ENCODE measurements at regions not wholly inside any gene's neighbourhood (a gene's known extent, or its start where the extent isn't known, plus 50 kb on each side); places are given as distances from the start of the nearest gene placed in this dataset.
"Not testable (repeated sequence)": the region's sequence is repeated elsewhere in the genome, so short reads cannot be mapped to it uniquely, and the experiment has no call there.

DNA sequence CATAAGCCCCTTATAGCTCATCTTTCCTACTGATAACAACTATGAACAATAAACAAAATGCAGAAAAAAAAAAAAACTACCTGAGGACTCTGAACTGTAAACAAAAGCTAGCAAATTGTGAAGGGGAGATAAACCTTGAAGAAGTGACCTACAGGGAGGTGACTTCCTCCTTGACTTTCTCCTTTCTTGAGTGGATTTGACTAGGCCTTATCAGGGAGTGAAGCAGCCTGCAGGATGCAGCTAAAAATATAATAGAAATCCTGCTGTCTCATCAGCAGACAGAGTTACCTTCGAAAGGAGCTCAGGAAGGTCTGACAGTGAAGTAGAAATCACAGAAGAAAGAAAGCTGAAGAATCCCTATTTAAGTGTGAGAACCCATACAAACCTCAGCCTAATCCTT, 322.0 kb upstream of the HTR1E start:
- DNase-seq, result no peak

DNA sequence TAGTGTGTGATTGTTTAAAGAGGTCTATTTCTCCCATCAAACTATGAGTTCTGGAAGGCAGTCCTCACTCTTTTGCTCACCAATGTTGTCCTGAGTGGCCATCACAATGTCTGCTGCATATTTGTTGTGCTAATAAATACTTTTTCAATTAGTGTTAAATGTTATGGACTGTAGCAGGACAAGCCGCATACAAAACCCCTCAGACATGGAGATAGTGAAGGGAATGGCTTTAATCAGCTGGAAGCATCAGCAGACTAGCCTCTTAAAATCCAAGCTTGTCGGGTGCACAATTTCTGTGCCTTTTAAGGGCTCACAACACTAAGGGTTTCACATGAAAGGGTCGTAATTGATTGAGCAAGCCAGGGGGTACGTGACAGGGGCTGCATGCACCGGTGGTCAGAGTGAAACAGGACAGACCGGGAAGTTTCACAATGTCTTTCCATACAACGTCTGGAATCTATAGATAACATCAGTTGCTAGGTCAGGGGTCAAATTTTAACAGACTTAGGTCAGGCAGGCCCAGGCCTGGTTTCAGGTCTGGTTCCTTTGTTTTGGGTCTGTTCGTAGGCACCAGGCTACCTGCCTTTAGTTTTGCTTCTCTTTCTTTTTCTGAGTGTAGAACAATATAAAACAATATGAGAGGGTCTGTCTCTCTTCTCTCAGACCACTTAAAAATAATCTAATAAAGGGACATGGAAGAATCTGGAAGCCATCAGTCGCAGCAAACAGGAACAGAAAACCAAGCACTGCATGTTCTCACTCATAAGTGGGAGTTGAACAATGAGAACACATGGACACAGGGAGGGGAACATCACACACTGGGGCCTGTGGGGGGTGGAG, 327.6 kb upstream of the HTR1E start:
- no peak for DNase-seq

DNA sequence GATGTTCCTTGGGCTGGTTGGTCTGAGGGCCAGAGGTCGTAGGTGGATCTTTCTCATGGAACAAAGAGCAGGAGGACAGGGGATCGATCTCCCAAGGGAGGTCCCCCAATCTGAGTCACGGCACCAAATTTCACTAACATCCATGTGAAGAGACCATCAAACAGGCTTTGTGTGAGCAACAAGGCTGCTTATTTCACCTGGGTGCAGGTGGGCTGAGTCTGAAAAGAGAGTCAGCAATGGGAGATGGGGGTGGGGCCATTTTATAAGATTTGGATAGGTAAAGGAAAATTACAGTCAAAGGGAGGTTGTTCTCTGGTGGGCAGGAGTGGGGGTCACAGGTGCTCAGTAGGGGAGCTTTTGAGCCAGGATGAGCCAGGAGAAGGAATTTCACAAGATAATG, 334.0 kb upstream of the HTR1E start:
- DNase-seq, result not testable (repeated sequence)

DNA sequence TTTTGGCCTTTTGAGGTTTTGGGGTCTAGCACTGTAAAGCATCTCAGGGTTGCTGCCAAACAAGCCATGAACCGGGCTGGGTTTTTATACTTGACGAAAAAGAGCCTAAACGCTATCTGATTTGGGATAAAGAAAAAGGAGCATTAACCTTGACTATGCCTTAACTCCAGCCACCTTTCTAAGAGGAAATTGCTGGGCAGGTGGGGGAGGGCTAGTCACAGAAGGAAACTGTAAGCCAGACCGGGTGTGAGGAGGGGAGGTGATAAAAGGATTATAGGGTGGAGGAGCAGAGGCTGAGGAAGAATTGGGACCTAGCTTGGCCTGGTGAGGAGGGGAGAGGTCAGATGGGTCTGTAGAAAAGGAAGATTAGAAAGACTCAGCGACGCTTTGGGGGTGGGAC, 335.2 kb upstream of the HTR1E start:
- DNase-seq, result not testable (repeated sequence)

DNA sequence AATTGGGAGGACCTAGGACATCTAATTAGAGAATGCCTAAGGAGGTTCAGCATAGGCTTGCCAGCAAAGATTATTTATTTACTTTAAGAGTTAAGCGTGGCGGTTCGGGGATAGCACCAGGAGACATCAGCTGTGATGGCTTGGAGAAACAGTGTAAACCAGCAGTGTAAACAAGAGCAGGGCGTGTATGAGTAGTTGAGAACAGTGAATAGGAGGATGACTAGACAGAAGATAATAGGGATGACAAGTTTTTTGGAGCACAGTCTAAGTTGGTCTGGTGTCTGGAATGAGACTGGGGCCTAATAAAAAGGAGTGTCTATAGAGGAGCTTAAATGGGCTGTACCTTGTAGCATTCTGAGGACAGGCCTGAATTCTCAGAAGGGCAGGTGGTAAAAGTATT, 338.4 kb upstream of the HTR1E start:
- DNase-seq, result not testable (repeated sequence)

DNA sequence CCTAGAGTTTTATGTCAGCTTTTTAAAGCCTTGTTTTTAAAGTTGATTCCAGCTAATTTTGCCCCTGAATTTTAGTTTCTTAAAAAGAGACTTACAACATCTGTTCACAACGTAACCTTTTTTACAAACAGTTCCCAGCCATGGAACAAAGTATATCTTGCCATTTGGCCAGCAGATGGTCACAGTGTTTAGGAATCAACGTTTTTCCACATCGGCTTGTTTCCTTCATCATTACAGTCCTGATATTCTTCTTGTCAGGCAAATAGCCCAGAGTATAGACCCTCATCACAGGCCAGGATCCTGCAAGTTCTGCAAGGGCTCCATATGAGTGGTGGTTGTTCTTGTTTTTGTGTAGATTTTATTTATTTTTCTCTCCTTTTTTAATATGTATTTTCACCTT, 341.7 kb upstream of the HTR1E start:
- peak in 2 of 58 donors; percentile 3 to 4 for DNase-seq

DNA sequence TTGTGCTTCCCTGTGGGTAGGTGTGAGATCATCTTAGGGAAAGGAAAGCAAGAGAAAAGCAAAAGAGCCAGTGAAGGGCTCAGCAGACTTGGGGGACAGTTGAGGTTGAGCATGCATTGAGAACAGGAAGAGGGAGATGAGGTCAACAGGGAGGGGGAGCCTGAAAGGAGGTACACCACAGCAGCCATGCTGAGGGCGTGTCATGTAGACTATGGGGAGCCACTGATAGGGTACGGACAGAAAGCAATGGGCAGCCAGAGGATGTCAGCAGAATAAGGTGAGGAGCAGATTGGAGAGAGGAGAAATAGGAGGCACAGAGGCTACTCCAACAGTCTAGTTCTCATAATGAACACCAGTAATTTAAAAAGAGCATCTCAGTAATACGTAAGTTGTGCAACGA, 351.1 kb upstream of the HTR1E start:
- DNase-seq, result no peak

DNA sequence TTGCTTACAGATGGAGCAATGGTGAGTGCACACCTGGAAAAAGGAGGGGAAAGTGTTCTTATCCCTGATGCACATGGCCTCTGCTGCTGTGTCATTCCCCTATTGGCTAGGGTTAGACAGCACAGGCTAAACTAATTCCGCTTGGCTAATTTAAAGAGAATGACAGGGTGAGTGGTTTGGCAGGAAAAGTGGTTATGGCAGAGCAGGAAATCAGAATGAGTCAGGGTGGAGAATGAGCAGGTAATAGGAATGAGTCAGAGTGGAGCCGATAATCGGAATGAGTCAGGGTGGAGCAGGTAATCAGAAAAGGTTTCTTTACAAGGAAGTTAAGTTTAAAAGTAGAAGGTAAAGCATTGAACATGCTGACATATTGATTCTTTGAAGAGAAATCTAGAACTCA, 355.5 kb upstream of the HTR1E start:
- no peak for DNase-seq

DNA sequence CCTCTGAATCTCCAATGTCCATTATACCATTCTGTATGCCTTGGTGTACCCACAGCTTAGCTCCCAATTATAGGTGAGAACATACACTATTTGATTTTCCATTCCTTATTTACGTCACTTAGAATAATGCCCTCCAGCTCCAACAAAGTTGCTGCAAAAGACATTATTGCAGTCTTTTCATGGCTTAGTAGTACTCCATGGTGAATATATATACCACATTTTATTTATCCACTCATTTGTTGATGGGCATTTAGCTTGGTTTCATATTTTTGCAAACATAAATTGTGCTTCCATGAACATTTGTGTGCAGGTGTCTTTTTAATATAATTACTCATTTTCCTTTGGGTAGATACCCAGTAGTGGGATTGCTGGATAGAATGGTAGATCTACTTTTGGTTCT, 374.1 kb upstream of the HTR1E start:
- DNase-seq, result no peak

DNA sequence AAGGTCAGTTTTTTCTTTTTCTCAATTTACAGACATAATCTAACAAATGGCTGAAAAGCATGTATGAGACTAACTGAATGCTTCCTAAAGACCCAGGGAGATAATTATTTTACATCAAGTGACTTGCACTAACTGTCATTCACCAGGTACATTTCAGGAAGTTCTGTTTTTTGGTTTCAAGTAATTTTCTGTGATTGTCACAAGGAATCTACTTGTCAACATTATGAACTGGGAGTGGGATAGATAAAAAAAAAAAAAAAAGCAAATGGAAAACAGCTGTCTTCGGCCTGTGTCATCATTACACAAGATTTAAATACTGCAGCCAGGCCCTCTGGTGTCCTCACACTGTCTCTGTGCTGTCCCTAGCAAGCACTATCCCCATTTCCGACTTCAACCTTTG, 379.0 kb upstream of the HTR1E start:
- DNase-seq, result no peak

DNA sequence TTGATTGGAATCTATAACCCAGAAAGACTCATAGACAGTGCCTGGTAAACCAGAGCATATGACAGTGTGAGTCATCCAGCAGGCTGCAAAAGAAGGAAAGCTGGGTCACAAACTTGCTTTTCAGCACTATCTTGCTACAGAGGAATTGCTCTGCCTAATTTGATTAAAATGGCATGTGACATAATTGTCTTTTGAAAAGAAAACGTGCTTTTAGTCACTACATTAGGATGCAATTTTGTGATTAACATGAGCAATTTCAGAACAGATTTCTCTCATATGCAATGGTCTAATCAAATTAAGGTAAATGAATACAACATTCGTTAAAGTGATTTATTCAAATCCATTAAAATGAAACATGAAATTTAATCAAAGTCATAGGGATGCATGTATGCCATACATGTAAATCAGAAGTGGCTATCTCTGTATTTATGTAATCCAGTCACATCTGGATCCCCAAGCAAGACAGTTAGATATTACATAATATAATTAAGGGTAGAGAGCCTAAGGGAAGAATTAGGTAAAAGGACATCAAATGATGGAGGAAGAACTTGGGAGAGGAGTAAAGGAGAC, 400.0 kb upstream of the HTR1E start:
- DNase-seq, result no peak

DNA sequence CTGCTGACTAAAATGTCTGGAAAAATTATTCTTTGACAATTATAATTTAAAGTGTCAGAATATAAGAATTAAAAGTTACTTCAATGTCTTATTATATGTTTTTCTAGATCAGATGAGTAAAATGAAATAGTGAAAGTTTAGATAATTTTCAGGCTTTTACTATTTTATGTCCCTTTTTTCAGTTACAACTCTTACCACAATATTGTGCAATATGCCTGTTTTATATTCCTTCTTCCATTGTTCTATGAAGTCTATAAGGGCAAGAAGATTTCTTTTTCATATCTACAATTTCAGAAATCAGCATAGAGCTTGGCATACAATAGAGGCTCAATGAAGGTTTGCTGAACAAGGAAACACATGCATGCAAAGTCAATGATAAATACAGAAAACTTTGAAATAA, 401.2 kb upstream of the HTR1E start:
- DNase-seq, result no peak

DNA sequence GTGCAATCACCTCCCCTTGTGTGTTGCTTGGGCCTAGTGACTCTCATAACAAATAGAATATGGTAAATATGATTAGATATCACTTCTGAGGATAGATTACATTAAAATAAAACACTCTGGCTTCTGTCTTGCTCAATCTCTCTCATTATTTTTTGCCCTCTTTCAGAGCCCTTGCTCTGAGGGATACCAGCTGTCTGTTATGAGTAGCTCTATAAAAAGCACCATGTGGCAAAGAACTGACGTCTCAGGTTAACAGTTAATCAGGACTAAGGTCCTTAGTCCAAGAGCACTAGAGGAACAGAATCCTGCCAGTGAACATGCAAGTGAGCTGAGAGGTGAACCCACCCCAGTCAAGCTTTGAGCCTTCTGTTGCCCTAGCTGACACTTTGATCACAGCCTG, 402.2 kb upstream of the HTR1E start:
- DNase-seq, result no peak

DNA sequence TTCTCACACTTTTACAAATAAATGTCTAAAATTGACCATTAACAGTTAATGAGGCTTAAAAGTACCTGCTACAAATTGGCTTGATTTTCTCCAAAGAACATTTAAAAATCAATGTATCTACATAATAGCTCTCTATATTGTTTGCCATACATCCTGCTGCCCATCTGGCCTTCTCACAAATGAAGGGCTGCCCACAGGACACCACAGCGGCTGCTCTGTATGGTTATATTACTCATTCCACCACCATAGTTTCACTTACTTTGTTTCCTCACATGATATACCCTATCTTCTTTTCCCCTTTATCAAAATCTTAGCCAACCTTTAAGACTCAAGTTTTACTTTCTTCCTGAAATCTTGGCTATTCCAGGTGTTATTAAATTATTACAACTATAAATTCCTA, 407.7 kb upstream of the HTR1E start:
- DNase-seq, result no peak

DNA sequence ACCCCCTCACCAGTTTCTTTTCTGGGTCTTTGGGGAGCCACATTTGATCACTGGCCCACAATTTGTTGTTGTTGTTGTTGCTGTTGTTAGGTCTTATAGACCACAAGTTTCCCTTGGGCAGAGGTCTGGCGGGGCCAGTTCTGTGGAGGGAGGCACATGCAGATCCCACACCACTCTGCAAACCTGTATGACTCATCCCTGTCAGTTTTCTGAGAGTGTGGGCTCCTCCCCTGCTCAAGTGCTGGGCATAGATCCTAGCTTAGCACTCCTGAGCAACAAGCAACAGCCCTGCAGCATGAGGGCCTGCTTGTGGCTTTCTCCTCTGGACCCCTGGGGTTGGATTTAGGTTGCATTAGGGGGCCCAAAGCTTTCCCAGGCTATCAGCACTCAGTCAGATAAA, 411.1 kb upstream of the HTR1E start:
- DNase-seq, result no peak

DNA sequence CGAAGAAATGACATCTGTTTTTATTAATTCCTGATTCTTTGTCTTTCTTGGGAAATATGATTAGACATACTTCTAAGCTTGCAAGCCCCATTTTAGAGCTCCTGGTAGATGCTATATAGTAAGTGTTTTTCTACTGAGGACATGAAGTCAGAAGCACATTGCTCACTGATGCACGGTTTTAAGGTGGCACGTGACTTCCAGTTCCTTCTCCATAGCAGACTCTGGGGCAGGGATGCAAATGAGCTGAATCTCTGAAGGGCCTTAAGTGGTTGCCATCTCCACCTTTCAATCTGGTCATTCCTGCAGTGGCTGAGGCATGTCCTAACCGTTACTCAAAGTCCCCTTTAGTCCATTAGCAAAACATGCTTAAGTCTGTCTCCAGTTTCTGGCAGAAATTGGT, 421.2 kb upstream of the HTR1E start:
- DNase-seq, result no peak

DNA sequence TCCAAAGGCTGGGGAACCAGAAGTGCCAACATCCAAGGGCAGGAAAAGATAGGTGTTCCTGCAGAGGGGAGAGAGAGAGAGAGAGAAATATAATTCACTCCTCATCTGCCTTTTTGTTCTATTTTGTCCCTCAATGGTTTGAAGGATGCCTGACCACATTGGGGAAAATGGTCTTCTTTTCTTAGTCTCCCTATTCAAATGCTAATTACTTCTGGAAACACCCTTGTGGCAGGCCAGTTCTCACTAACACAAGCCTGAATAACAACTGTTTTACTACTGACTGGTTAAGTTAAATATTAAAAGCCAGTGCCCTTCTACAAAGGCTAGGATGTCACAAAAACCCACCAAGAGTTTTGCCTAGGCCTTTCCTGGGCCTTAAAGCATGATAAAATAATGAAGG, 425.4 kb upstream of the HTR1E start:
- DNase-seq, result no peak

DNA sequence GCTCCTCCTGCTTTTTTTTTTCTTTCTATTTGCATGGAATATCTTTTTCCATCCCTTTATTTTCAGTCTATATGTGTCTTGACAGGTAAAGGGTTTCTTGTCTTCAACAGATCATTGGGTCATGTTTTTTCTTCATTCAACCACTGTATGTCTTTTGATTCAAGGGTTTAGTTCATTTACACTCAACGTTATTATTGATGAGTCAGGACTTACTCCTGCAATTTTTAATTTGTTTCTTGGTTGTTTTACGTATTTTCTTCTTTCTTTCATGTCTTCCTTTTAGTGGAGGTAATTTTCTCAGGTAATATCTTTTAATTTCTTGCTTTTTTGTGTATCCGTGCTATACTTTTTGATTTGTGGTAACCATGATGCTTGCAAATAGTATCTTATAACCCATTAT, 429.1 kb upstream of the HTR1E start:
- DNase-seq, result no peak

DNA sequence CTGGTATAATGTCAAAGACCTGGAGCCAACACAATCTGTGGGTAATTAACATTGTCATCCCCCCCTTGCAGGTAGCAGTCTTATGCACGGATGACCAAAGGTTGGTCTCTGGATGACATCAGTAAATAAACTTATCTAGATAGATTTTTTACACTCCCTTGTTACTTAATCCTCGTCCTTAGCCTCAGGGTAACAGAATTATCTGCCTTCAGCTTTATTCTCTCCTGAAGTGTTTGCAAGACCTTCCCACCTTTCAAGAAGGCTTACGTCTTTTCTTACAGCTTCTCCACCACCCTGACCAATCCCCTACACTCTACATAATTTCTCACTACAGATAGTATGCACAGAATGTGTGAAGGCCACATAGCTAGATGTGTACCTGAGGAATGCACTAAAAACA, 434.8 kb upstream of the HTR1E start:
- no peak for DNase-seq

DNA sequence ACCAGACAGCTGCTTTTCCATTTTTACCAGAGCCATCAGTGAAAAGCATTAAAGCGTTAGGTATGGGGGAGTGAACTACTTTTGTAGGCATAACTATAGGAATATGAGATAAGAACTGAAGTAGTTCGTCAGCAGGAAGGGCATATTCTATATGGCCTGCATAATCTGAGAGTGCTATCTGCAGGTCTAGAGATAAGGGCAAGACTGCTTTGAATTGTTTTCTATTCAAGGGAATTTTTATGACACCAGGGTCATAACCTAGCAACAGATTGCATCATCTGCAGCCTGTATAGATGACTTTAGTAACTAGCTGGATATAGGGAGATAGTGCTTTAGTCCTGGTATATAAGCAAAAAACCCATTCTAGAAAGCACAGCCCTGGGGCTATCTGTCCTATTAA, 437.3 kb upstream of the HTR1E start:
- no peak for DNase-seq

DNA sequence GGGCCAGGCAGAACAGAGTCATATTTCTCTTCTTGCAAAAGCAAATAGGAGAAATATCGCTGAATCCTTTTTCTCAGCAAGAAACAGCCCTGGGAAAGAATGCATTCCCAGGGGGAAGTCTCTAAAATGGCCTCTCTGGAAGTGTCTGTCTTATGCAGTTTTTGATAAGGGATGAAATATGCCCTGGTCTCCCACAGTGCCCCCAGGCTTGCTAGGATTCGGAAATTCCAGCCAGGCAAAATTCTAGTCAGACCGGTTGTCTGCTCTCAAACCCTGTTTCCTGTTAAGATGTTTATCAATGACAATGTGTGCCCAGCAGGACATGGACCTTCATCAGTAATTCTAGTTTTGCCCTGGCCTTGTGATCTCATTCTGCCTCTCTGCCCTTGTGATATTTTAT, 448.3 kb upstream of the HTR1E start:
- not testable (repeated sequence) for DNase-seq

DNA sequence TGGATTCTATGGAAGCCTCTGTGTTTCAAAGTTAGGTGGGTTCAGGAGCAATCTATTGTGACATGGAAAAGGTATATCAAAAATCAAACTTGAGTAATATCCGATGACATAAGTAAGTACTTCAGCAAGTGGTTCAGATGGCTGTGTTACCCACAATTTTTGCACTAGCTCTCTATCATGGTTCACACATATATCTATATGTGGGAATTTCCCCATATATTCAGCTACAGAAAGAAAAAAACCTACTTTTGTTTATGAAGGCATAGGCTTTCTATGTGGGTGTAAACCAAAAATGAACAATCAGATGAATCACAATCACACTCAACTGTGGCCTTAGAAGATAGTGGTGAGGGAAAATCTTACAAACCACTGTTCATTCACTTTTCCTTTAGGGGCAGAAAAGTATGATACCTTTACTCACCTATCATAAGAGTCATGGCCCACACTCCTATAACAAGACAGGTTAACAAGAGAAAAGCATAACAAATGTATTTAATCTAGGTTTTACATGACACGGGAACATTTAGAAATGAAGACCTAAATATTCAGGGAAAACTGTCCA, 449.6 kb upstream of the HTR1E start:
- DNase-seq, result no peak

DNA sequence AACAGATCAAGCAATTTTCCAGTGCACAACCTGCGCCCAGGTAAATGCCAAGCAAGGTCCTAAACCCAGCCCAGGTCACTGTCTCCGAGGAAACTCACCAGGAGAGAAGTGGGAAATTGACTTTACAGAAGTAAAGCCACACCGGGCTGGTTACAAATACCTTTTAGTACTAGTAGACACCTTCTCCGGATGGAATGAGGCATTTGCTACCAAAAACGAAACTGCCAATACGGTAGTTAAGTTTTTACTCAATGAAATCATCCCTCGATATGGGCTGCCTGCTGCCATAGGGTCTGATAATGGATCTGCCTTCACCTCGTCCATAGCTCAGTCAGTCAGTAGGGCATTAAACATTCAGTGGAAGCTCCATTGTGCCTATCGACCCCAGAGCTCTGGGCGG, 459.0 kb upstream of the HTR1E start:
- not testable (repeated sequence) for DNase-seq

Measured in anterior cingulate cortex (tissue), 58 donors.